Activated T-cell treated with anti-CD3 and anti-CD28 coated beads for 48 hours (primary cell): ENCODE measurements at regions not wholly inside any gene's neighbourhood (a gene's known extent, or its start where the extent isn't known, plus 50 kb on each side); places are given as distances from the start of the nearest gene placed in this dataset.

Source experiments
- DNase-seq: peaks from one replicate; pipeline ENCODE4 v3.0.0-alpha.2; 2020; ENCODE audit warnings: low read depth

DNA sequence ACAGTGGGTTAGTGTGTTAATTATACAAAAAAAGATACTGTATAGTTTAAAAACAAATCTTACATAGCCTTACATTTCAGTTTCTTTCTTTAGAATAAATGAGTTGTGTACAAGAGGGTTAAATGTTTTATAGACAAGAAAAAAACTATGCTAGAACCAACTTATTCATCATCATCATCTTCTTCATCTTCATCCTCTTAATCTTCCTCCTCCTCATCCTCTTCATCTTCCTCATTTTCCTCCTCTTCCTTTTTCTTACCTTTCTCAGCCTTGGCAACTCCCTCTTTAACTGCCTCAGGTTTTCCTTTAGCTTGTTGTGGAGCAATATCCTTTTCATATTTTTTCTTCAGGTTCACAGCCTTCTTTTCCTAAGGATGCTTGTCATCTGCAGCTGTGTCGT, 53.7 kb downstream of the RPS12 start:
- DNase-seq, result no peak

DNA sequence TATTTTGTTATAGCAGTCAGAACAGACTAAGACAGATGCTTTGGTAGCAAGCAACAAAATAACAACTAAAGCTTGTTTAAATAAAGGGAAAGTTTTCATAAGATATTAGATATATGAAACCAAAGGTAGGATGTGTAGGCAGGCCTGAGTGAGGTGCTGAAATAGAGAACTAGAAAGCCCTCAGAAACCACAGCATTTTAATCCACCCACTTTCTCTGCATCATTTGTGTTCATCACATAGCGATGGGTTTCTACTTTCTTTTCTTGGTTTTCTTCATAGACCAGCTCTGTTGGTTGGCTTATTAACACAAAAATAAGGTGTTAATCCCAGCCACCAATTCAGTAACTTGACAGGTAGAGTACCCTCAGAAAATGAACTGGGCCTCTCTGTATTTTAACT, 58.6 kb downstream of the RPS12 start:
- DNase-seq, result no peak

DNA sequence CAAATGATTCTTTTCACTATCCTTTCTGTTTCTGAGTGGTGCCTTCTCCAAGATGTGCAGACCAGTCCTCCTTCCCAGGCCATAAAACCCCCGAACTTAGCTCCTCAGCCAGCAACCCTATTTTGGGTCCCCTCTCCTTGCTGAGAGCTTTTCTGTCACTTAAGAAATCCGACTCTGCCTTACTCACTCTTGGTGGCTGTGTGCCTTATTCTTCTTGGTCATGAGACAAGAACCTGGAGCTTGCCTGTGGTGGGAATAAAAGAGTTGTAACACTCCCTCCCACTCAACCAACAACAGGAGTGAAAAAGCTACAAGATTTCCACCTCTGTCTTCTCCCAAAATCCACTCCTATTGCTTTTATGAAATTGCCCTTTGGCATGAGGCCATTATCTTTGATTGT, 62.6 kb downstream of the RPS12 start:
- DNase-seq, result no peak

DNA sequence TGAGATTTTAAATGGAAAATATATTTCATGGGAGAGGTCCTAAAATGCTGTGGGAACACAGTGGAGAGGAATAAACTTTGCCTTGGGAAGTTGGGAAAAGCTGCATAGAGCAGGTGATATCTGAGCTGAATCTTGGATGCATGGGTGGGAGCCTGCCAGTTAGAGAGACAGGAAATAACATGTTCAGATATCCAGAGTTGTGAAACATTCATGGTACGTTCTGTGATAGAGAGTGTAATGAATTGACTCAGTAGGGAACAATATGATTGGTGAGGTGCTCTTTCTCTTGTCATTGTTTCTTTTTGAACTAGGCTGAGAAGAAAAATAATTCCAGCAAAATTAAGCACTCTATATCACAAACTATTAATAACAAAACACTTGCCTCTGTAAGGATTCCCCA, 72.8 kb downstream of the RPS12 start:
- no peak for DNase-seq

DNA sequence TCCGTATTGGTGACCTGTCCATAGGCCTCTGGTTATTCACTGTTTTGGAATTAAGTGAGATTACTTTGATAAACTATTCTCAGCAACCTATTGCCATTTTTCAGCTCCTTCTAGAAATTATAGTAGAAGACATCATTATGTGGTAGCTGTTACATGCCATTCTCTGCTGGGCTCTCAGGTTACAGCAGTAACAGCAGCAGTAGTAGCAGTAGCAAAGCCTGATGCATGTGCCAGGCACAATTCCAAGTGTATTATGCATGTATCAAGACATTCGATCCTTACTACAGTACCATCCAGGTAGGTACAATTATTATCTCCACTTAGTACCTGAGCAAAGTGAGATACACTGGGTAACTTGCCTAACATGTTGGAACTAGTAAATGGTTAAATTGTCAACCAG, 74.3 kb downstream of the RPS12 start:
- no peak for DNase-seq

DNA sequence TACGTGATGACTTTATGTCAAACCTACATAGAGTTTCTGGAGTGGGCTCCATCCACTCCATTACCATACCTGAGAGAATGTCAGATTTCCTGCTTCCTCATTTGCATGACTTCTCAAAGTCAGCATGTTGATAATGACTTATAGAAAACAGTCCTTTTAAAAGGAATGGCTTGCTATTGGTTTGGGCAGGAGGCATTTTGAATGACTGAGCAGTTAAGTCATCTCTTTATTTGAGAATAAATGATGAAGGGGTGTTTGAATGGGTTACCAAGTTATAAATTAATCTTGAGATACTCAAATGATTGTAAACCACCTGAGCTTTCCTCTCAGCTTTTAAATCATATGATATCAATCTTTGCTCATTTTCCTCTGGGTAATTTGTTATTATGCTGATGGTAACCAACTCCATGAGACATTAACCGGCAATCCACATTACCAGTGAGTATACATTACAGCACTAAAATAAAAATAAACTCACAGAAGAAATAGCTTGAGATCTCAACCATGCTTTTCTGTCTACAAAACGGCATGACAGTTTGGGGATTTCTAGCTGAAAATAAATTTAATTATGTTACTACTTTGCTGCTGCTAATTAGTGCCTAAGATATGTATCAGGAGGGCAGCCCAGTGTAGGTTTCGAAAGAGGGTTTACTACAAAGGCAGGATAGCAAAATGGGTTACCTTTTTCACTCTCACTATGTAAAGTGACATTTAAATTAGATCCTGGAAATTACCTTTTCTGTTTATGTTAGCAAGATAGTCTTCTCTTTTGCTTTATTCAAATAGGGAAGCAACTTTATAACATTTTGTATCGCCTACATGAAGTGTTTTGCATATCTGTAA, 78.8 kb downstream of the RPS12 start:
- DNase-seq, result no peak

DNA sequence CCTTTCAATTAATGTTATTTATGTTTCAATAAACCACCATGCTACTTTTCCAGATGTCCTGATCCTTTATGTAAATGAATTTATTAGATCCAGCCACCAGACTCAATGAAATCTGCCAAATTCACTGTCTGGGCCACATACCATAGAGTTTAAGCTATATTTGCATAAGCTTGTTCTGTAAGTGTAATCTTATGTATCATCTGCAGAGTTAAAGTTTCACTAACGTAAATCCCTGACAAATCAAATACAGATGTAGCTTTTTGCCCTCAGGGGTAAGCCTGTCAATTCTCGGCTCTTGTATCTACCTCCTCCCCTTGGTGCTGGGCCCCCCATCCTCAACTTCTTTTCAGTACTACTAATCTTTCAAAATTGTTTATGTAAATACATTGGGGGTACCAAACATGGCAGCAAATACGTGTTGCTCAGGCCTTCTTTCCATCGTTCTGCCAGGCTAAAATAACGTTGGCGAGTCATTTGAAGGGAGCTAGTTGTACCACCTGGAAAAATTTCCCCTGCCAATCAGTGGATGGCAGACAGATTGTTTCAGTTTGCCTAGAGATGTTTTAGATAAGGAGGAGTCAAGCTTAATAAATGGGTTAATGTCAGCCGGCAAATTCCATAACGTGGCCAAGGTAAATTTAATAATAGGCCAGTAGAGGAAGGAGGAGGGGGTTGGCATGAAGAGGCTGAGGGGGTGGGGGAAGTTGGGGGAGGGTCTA, 79.6 kb downstream of the RPS12 start:
- no peak for DNase-seq

DNA sequence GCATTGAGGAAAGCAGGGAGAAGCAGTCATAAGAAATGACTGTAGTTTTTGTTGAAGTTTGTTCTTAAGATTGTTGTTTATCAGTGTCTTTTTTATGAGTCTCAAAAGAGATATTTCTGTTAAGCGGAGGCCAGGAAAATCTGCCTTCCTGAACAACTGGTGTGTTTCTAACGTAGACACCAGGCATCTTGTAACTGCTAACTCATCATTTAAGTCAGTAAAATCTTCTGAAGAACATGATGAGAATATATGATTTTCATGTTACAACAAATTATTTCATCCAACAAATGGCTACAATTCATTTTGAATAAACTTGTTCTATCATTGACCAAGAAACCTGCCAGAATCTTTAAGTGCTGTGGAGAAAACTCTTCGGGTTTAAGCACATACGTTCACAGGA, 84.0 kb downstream of the RPS12 start:
- DNase-seq, result no peak

DNA sequence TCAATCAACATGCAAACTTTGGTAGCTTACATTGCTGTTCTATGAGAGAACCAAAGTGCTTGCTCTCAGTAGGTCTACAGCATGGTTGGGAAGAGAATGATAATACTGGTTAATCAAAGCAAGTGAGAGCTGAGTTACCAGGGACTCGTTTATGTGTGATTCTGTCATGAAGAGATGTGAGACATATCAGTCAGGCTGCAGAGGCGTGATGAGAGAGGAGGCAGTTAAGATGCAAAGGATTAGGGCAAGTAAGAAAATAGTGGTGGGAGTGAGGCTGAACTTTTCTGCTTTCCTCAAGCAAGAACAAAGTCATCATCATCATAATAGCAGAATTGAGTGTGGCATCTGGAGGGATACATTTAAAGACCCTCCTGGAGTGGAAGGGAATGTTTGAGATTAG, 86.5 kb downstream of the RPS12 start:
- DNase-seq, result no peak

DNA sequence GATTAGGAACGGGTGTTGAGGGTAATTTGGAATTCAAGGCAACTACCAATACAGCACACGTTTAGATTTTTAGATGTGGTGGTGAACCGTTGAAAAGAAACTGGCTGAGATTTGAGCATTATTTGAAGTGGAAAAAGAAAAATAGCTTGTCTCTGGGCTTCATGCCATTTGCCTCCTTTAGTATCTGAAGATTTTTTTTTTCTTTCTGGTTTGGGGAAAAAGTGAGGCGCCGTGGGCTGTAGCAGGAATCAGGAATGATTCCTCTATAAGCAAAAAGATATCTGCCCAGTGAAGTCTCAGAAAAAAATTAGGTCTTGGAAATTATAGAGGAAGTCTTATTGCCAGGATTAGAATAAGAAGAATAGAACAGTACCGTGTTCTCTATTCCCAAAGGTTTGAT, 88.5 kb downstream of the RPS12 start:
- no peak for DNase-seq

DNA sequence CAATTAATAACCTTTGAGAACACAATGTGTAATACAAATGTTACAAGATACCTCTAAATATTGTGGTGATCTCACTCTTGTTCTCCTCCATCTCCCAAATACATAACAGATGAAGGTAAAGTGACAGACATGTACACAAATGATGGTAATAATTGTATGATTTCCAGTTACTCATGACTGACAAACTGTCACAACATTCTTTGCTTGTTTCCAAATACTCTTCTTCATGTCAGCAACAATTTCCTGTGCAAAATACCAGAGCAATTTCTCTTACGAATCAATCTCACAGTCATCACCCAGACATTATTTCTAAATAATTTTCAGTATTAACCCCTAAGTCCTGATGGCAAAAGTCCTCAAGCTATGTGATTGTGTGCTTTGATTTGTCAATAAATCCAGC, 92.9 kb downstream of the RPS12 start:
- no peak for DNase-seq

DNA sequence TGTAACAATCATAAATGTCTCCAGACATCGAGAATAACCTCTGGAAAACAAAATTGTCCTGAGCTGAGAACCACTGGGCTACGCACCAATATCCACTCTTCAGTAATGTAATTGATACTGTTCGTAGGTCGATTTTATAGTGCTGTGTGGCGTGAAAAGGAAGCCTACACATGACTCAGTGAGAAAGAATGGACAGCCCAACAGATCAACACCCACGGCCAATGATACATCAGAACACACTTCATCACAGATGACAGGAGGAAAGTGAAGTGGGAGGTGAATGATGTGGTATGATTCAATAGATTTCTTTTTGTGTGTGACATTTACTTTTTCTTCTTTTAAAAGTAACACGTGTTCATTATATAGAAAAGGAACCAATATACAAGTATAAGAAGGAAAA, 93.5 kb downstream of the RPS12 start:
- DNase-seq, result no peak

DNA sequence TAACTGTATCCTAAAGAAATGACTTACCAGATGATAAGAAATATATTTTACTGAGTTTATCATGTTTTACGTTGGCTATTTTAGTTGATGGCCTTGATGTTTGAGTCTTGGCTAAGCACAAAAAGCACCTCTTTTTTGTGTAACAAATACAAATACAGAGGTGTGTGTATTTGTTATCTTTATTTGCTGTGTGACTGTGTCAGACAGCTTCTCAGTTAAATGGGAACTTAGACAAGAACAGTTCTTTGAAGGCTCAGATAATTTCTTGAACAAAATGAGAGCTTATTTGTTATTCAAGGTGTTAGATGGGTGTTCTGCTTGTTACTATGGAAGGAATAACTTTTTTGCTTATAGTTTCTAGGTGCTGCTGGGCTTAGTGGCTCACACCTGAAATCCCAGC, 95.4 kb downstream of the RPS12 start:
- DNase-seq, result no peak

DNA sequence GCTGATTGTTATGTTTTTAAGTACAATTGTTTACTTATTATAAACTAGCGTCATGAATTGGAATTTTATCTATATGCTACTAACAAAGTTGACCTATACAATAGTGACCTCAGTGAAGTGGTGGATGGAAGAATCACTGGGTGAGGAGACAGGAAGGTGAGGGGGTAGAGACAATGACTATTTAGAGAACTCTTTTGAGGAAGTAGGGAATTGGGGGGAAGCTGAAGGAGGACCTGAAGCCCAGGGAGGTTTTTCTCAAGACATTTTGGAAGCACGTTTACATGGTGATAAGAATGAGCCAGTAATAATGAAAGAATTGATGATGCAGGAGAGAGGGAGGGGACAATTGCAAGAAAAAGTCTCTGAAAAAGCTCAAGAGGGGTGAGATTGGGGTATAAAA, 96.4 kb downstream of the RPS12 start:
- no peak for DNase-seq

DNA sequence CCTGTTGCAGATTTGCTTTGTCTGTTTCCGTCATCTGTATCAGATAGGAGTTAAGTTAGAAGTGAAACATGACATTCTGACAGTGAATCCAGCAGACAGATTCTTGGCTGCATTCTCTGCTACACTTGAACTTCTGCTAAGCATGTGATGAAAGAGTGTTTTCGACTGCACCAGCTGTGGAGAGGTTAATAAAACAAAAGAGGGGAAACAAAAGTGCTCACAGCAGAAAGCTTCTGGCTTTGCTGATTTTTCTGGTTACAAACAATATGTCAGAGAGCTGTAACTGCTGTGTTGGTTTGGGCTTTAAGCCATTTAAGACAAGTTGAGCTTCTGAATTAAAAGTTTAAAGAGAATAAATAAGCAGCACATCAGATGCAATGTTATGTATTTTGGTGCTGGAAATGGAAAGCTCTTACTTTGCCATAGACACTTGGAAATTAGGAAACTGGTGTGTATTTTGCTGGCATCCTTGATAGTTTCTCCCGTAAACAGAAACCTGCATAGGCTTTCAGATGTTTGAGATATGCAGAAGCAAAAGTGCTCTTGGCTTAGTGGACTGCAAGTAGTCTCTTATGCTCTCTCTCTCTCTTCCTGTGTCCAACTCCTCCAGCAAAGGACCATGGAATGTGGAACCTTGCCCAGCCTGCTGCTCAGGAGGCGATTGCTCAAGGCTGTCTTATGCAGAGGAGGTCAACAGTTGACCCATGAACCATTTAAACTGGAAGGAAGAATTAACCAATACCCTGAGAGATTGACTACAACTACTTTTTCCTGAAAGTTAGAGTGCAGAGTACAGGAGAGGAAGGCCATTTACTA, 104.9 kb downstream of the RPS12 start:
- DNase-seq, result no peak

DNA sequence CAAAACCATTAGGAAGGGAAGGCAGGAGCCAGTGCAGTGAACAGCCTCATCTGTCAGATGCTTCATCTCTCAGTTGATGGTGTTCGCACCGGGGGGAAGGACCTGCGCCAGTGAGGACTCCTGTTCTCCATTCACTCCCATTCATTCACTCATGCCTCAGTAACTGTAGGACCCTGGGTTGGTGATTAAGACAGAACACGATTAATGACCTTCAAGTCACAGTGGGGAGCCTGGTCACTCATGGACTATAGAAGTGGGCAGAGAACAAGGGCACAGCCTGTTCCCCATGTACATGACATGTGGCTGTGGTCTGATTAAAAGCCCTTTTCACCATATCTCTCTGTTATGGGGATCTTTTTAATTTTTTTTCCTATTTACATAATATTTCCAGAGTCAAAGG, 113.3 kb downstream of the RPS12 start:
- DNase-seq, result no peak

DNA sequence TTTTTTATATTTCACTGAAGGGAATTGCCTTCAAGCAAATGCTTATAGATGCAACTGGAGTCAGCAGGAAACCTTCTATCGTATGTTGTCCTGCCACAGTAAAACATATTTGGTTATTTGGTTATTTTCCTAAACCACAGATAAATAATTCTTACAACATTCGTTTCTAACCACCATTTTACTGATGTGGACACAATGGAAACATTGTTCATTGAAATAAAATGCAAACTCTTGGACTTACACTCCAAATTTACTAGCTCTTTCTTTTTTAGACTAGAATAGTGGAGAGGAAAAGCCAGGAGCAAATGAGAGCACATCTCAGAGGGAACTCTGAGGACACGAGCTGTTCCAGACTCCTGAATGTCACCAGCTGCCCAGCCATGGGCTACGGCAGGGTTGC, 114.8 kb downstream of the RPS12 start:
- no peak for DNase-seq

DNA sequence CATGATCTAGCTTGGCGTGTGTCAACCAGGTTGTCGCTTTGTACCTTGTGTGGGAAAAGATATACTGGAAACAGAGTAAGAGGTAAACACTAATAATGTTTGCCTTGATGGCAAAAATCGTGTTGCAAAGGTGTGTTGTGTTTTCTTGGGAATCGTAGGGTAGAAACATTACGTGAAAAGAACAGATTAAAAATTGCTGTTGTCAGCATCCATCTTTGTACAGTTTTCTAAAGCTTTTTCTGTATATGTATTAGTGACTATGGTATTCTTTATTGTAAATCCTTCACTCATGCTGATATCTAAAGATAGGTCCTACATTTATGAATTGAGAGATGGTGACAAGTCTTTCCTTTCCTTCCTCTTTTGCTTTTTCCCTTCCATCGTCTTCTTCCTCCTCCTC, 116.9 kb downstream of the RPS12 start:
- no peak for DNase-seq

DNA sequence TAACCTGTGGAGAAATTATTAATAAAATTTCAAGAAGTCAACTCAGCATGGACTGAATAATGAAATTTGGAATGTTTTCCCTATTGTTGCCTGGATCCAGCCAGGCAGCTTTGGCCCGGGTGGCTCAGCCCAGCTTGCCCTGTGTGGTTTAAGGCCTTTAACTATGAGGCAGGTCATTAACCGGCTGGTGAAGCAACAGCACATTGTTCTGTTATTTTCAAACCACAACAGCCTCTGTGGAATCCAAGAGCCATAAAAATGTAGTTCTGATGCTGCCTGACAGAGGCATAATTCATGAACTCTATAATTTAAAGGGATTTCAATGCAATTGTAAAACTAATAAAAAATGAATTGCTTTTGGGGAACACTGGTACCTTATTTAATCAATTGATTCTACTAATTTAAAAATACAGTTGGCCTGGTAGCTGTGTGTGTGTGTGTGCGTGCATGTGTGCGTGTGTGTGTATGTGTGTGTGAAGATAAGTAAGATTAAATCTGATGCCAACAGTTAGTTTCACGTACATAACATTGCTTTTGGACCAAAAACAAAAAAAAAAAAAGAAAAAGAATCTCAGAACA, 117.7 kb downstream of the RPS12 start:
- DNase-seq, result no peak

DNA sequence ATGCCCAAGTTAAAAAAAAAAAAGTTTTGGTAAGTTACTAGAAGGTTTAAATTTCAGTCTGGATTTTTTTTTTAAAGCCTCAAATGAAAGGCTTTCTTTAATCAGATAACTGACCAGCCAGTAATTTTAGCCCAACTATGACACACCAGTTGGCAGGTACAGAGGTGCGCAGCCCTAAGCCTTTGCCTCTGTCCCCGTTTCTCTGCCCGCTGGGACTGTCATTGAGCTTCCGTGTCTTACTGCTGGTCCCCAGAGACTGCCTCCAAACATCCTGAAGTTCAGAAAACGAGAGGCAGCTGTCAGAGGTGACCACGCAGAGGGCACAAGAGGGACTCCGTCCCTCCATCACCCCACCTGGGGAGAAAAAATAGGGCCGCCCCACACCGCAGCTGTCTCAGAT, 118.2 kb downstream of the RPS12 start:
- DNase-seq, result no peak

DNA sequence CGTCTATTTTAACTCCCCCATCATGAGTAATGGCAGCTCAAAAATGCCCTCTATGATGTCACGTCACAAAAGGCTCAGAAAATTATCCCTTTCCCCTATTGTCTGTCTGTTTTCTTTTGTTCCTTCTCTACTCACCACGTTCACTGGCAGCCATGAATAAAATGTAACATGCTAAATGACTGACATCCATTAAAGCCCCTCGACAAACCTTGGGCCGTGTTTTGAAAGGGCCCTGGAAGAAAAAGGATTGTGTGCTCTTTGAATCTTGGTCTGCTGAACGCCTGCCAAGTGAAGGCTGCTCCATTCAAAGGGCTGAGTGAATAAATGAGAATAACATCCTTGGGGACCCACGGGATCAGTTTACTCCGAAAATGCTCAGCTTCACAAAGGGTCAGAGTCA, 118.7 kb downstream of the RPS12 start:
- DNase-seq, result no peak

DNA sequence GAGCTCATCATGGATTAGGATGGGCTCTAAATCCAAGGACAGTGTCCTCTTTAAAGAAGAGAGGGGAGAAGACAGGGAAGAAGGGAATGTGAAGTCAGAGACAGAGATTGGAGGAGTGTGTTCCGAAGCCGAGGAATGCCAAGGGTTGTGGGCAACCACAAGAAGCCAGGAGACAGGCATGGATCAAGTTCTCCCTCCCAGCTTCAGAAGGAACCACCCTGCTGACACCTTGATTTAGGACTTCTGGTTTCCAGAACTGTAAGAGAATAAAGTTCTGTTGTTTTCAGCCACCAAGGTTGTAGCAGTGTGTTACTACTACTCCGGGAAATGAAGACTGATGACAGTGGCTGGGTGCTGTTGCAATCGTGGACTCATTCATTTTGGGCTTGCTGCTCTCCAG, 120.1 kb downstream of the RPS12 start:
- DNase-seq, result no peak

DNA sequence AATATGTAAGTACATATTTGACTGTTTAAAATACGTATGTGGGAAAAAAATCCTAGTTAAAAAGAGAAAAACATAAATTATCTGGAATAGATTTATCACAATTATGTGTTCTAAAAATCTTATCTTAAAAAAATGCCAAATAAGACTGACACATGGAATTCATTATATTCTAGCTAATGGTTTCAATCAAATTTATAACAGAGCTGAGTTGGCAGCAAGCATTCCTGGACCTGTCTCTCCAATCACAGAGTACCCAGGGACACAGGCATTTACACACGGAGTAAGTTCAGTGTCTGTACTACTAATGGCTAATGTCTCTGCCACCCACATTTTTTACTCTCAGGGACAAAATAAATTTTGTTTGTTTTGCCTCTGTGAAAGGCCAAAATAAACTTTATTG, 122.3 kb downstream of the RPS12 start:
- DNase-seq, result no peak
